Osteoblast (primary cell): ENCODE measurements at regions not wholly inside any gene's neighbourhood (a gene's known extent, or its start where the extent isn't known, plus 50 kb on each side); places are given as distances from the start of the nearest gene placed in this dataset.

ENCODE experiments used
- DNase-seq: peaks from one replicate; pipeline ENCODE4 v3.0.0; 2011; ENCODE audit warnings: low spot score, mixed read lengths; ENCODE audit not compliant: insufficient read length; ENCODE audit errors: missing footprints
- H2AFZ ChIP-seq: 2 replicates; pipeline ENCODE4 v1.6.0; 2011; ENCODE audit warnings: mild to moderate bottlenecking, low read length
- H3K27ac ChIP-seq: 2 replicates; pipeline ENCODE4 v1.5.1; 2011; ENCODE audit warnings: mild to moderate bottlenecking, low read depth, low read length, moderate library complexity
- H3K27me3 ChIP-seq: 2 replicates; pipeline ENCODE4 v1.6.0; 2012; ENCODE audit warnings: mild to moderate bottlenecking, control low read depth, inconsistent platforms, low read length, moderate library complexity; ENCODE audit not compliant: insufficient read depth
- H3K36me3 ChIP-seq: 2 replicates; pipeline ENCODE4 v1.5.1; 2011; ENCODE audit warnings: mild to moderate bottlenecking, low read length, control low read depth, moderate library complexity; ENCODE audit not compliant: insufficient read depth
- H3K4me1 ChIP-seq: 2 replicates; pipeline ENCODE4 v1.5.1; 2011; ENCODE audit warnings: mild to moderate bottlenecking, low read length, control low read depth, moderate library complexity; ENCODE audit not compliant: insufficient read depth
- H3K4me2 ChIP-seq: 2 replicates; pipeline ENCODE4 v1.6.0; 2011; ENCODE audit warnings: mild to moderate bottlenecking, low read length; ENCODE audit not compliant: insufficient read depth
- H3K4me3 ChIP-seq: fragments of 200-600 bp; sonication (generic); 3 replicates; pipeline ENCODE4 v1.5.1; 2012; ENCODE audit warnings: mild to moderate bottlenecking, low read length, inconsistent platforms; ENCODE audit not compliant: insufficient read depth
- H3K79me2 ChIP-seq: 2 replicates; pipeline ENCODE4 v1.6.0; 2012; ENCODE audit warnings: mild to moderate bottlenecking, low read length, control low read depth, inconsistent platforms; ENCODE audit not compliant: insufficient read depth
- H3K9me3 ChIP-seq: 2 replicates; pipeline ENCODE4 v1.5.1; 2011; ENCODE audit warnings: low read depth, low read length, control low read depth
- H4K20me1 ChIP-seq: 2 replicates; pipeline ENCODE4 v1.6.0; 2012; ENCODE audit warnings: mild to moderate bottlenecking, low read length, control low read depth; ENCODE audit not compliant: insufficient read depth
- CTCF ChIP-seq: IDR thresholded peaks from 2 replicates; pipeline ENCODE4 v1.5.1; 2011; ENCODE audit warnings: mild to moderate bottlenecking, low read depth, low read length, moderate library complexity; ENCODE audit errors: extremely low read depth

DNA sequence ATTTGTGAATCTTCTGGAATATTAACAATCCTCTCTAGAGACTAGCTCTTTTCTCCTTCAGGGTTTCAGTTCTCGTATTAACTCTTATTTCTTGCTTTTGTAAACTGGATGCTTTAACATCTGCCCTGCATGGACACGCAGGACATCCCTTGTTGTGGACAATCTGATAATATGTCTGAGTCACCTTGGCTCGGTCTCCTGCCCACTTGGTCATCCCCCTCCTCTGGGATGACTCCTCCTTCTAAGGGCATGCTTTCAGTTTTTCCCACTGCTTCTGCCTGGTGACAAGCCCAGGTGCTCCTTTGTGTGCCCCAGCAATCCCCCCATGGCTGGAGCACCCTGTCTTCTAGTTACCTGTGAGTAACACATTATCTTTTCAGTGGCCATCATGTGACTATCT lies 460.5 kb downstream of the DSC3 start:
- H2AFZ ChIP-seq: no peak overlapping the region
- DNase-seq: no peak
- H3K27me3 ChIP-seq: no peaks in the 10 kb centered on the region
- no peak for TF ChIP-seq CTCF
- no peak overlapping the region for H3K4me2 ChIP-seq
- H3K9me3 ChIP-seq: no peaks in the 10 kb centered on the region
- no peak overlapping the region for H3K4me3 ChIP-seq
- H3K36me3 ChIP-seq: no peaks in the 10 kb centered on the region
- H3K4me1 ChIP-seq: no peaks in the 10 kb centered on the region
- no peaks in the 10 kb centered on the region for H4K20me1 ChIP-seq
- no peak overlapping the region for H3K27ac ChIP-seq
- H3K79me2 ChIP-seq: no peaks in the 10 kb centered on the region

DNA sequence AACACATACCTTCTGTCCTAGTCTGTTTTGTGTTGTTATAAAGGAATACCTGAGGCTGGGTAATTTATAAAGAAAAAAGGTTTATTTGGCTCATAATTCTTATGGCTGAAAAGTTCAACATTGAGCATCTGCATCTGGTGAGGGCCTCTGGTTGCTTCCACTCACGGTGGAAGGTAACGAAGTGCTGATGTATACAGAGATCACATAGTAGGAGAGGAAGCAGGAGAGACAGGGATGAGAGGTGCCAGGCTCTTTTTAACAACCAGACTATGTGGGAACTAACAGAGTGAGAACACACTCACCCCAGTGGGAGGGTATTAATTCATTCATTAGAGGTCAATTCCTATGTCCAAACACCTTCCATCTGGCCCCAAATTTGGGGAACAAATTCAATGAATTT lies 463.8 kb downstream of the DSC3 start:
- no peak overlapping the region for H3K27ac ChIP-seq
- no peaks in the 10 kb centered on the region for H3K9me3 ChIP-seq
- no peak for TF ChIP-seq CTCF
- H3K36me3 ChIP-seq: no peaks in the 10 kb centered on the region
- DNase-seq: no peak
- no peaks in the 10 kb centered on the region for H3K79me2 ChIP-seq
- no peak overlapping the region for H3K4me2 ChIP-seq
- no peak overlapping the region for H2AFZ ChIP-seq
- H3K27me3 ChIP-seq: no peaks in the 10 kb centered on the region
- no peaks in the 10 kb centered on the region for H4K20me1 ChIP-seq
- no peak overlapping the region for H3K4me3 ChIP-seq
- H3K4me1 ChIP-seq: no peaks in the 10 kb centered on the region

- no peak overlapping the region for H3K27ac ChIP-seq
- H3K36me3 ChIP-seq: no peaks in the 10 kb centered on the region
- no peak for TF ChIP-seq CTCF
- H3K79me2 ChIP-seq: no peaks in the 10 kb centered on the region
- no peaks in the 10 kb centered on the region for H3K9me3 ChIP-seq
- no peak overlapping the region for H3K4me2 ChIP-seq
- no peaks in the 10 kb centered on the region for H4K20me1 ChIP-seq
- H3K27me3 ChIP-seq: no peaks in the 10 kb centered on the region
- no peaks in the 10 kb centered on the region for H3K4me1 ChIP-seq
- no peak overlapping the region for H3K4me3 ChIP-seq
- no peak for DNase-seq
- no peak overlapping the region for H2AFZ ChIP-seq
Measured at GRCh38 chr18:30572214-30572613, 470.3 kb downstream of the DSC3 start.

DNA sequence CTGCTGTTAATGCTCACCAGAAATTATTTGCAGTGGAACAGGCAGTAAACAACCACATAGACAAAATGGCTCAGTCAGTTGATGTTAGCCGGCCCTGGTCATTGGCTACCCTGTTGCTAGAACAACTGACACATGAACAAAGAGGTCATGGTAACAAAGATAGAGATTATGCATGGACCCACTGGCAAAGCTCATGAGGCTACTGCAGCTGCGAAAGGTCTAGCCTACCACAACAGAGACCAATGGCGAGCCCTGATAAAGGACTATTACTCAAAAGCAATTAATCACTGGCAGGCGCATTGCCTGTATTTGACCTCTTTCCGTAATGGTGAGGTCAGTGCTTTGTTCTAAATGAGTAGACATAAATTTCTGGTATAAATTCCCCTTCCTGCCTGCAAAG lies 474.2 kb downstream of the DSC3 start:
- DNase-seq: no peak
- H3K4me3 ChIP-seq: no peak overlapping the region
- no peak overlapping the region for H3K27ac ChIP-seq

More for the DNA sequence above, 474.2 kb downstream of the DSC3 start:
- H3K9me3 ChIP-seq: no peaks in the 10 kb centered on the region
- H2AFZ ChIP-seq: no peak overlapping the region
- H3K27me3 ChIP-seq: no peaks in the 10 kb centered on the region
- no peaks in the 10 kb centered on the region for H3K36me3 ChIP-seq
- no peak overlapping the region for H3K4me2 ChIP-seq
- H3K79me2 ChIP-seq: no peaks in the 10 kb centered on the region
- no peaks in the 10 kb centered on the region for H3K4me1 ChIP-seq
- no peak for TF ChIP-seq CTCF
- H4K20me1 ChIP-seq: no peaks in the 10 kb centered on the region
